A549 (cell line): ENCODE measurements at regions not wholly inside any gene's neighbourhood (a gene's known extent, or its start where the extent isn't known, plus 50 kb on each side); places are given as distances from the start of the nearest gene placed in this dataset.

ENCODE experiments used
- CEBPB ChIP-seq, 2 experiments: fragments of >200 bp in 1 of 2; sonication (Bioruptor Twin) in 1 of 2; formaldehyde crosslinking in 1 of 2; IDR thresholded peaks; 2 replicates each; pipeline ENCODE4 v1.6.1; 2012 to 2016
- CTCF ChIP-seq: fragments of >200 bp; sonication (Bioruptor Twin); formaldehyde crosslinking; IDR thresholded peaks from 3 replicates; pipeline ENCODE4 v1.5.1; 2016
- FOSL2 ChIP-seq, 2 experiments: fragments of 450-650 bp in 1 of 2; fragments of >200 bp in 1 of 2; sonication (Bioruptor Twin) in 1 of 2; formaldehyde crosslinking; IDR thresholded peaks; 2 replicates each; pipeline versions ENCODE4 v1.5.0 to v1.6.1; 2016 to 2020; ENCODE audit warnings: mild to moderate bottlenecking in 1 of 2, moderate library complexity in 1 of 2
- KDM1A ChIP-seq: fragments of 200-600 bp; sonication (generic); IDR thresholded peaks from 2 replicates; pipeline ENCODE4 v1.6.1; 2016; ENCODE audit warnings: low read depth, mild to moderate bottlenecking
- POLR2A ChIP-seq: IDR thresholded peaks from 2 replicates; pipeline ENCODE4 v1.6.1; 2012; ENCODE audit warnings: mild to moderate bottlenecking, low read length
- RCOR1 ChIP-seq: fragments of 150-350 bp; IDR thresholded peaks from 2 replicates; pipeline ENCODE4 v1.6.1; 2014; ENCODE audit warnings: antibody characterized with exemption, low read length, low read depth
- REST ChIP-seq: fragments of 200-600 bp; sonication (generic); IDR thresholded peaks from 2 replicates; pipeline ENCODE4 v1.6.1; 2016; ENCODE audit warnings: antibody characterized with exemption, mild to moderate bottlenecking, moderate library complexity
- RFX5 ChIP-seq: fragments of 450-650 bp; IDR thresholded peaks from 2 replicates; pipeline ENCODE4 v1.7.1; 2014; ENCODE audit warnings: antibody characterized with exemption, mild to moderate bottlenecking, moderate library complexity
- RNF2 ChIP-seq: fragments of 200-600 bp; sonication (generic); IDR thresholded peaks from 2 replicates; pipeline ENCODE4 v1.6.1; 2016; ENCODE audit warnings: low read depth, mild to moderate bottlenecking, antibody characterized with exemption, moderate library complexity, borderline replicate concordance
- USF2 ChIP-seq: fragments of 450-650 bp; IDR thresholded peaks from 2 replicates; pipeline ENCODE4 v1.6.1; 2014; ENCODE audit warnings: antibody characterized with exemption

- TF ChIP-seq POLR2A (no peak), REST (no peak), CEBPB (IDR thresholded peaks at IDR 0.05) (no peak), RFX5 (no peak), RNF2 (no peak), CTCF (no peak), KDM1A (no peak), FOSL2 (IDR thresholded peaks at IDR 0.05) (no peak), FOSL2 (CRISPR knock-in tag; IDR thresholded peaks at IDR 0.05) (no peak), USF2 (no peak), RCOR1 (no peak)
Measured at GRCh38 chr5:167152561-167152960, 1138.9 kb upstream of the WWC1 start.
